Smooth muscle cell (in vitro differentiated cells): ENCODE measurements at regions not wholly inside any gene's neighbourhood (a gene's known extent, or its start where the extent isn't known, plus 50 kb on each side); places are given as distances from the start of the nearest gene placed in this dataset.

Experiments used
- DNase-seq: peaks from one replicate; lab custom pipeline; 2025; ENCODE audit not compliant: unreplicated experiment; lab: John Stamatoyannopoulos, UW
- H2AFZ ChIP-seq: fragments of 200-600 bp; sonication (generic); 2 replicates; pipeline ENCODE4 v1.6.0; 2016; ENCODE audit warnings: antibody characterized with exemption, low read depth, mild to moderate bottlenecking
- H3F3A ChIP-seq: fragments of 200-600 bp; sonication (generic); 2 replicates; pipeline ENCODE4 v1.6.0; 2017; ENCODE audit warnings: antibody characterized with exemption, low read depth
- H3K27ac ChIP-seq: fragments of 200-600 bp; sonication (generic); 2 replicates; pipeline ENCODE4 v1.5.1; 2016; ENCODE audit warnings: low read depth, mild to moderate bottlenecking
- H3K27me3 ChIP-seq: fragments of 200-600 bp; sonication (generic); 2 replicates; pipeline ENCODE4 v1.6.1; 2016; ENCODE audit warnings: low read depth, mild to moderate bottlenecking
- H3K36me3 ChIP-seq: fragments of 200-600 bp; sonication (generic); 2 replicates; pipeline ENCODE4 v1.5.1; 2016; ENCODE audit warnings: low read depth
- H3K4me1 ChIP-seq: fragments of 200-600 bp; sonication (generic); 2 replicates; pipeline ENCODE4 v1.5.1; 2016; ENCODE audit warnings: low read depth
- H3K4me2 ChIP-seq: fragments of 200-600 bp; sonication (generic); 2 replicates; pipeline ENCODE4 v1.6.0; 2016; ENCODE audit warnings: mild to moderate bottlenecking
- H3K4me3 ChIP-seq: fragments of 200-600 bp; sonication (generic); 2 replicates; pipeline ENCODE4 v1.5.1; 2016; ENCODE audit warnings: mild to moderate bottlenecking
- H3K79me2 ChIP-seq: fragments of 200-600 bp; sonication (generic); 2 replicates; pipeline ENCODE4 v1.6.0; 2016; ENCODE audit warnings: low read depth, mild to moderate bottlenecking
- H3K9ac ChIP-seq: fragments of 200-600 bp; sonication (generic); 2 replicates; pipeline ENCODE4 v1.6.0; 2016; ENCODE audit warnings: low read depth
- H3K9me3 ChIP-seq: fragments of 200-600 bp; sonication (generic); replicated peaks from 2 replicates; pipeline ENCODE4 v1.5.1; 2016; ENCODE audit warnings: low read depth
- H4K20me1 ChIP-seq: fragments of 200-600 bp; sonication (generic); 2 replicates; pipeline ENCODE4 v1.6.0; 2016; ENCODE audit warnings: low read depth
- WGBS: methylation state at CpG from one replicate; pipeline ENCODE4 v1.1.7; 2016; ENCODE audit warnings: low lambda C conversion rate; 5-methylcytosine and 5-hydroxymethylcytosine counted together
- TF ChIP-seq, protein P1 (sequence below): fragments of 200-600 bp; sonication (generic); IDR thresholded peaks from 2 replicates; pipeline ENCODE4 v1.5.1; 2017; ENCODE audit warnings: borderline replicate concordance, mild to moderate bottlenecking, antibody characterized with exemption; ENCODE audit not compliant: insufficient read depth, poor library complexity, severe bottlenecking

DNA sequence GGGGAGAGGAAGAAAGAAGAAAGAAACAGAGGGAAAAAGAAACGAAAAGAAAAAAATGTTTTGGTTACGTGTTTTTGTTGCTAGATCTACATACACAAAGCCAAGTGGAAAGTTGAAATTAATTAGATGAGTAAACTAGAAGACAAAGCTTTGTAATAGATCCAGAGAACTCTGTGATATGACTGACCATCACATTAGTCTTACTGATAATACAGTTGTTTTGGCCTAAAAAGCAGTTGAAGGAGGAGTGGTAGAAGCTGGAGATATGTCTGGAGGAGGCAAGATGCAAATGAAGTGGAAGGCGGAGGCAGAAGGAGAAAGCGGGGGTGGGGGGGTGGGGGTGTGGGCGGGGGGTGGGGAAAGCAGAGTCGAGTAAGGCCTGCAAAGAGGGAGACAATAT lies 500.1 kb upstream of the ID4 start:
- no peaks in the 10 kb centered on the region for H3F3A ChIP-seq
- TF ChIP-seq, protein P1, sequence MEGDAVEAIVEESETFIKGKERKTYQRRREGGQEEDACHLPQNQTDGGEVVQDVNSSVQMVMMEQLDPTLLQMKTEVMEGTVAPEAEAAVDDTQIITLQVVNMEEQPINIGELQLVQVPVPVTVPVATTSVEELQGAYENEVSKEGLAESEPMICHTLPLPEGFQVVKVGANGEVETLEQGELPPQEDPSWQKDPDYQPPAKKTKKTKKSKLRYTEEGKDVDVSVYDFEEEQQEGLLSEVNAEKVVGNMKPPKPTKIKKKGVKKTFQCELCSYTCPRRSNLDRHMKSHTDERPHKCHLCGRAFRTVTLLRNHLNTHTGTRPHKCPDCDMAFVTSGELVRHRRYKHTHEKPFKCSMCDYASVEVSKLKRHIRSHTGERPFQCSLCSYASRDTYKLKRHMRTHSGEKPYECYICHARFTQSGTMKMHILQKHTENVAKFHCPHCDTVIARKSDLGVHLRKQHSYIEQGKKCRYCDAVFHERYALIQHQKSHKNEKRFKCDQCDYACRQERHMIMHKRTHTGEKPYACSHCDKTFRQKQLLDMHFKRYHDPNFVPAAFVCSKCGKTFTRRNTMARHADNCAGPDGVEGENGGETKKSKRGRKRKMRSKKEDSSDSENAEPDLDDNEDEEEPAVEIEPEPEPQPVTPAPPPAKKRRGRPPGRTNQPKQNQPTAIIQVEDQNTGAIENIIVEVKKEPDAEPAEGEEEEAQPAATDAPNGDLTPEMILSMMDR: no peak
- H3K4me3 ChIP-seq: no peak overlapping the region
- WGBS: 75% methylated on average over 6 of the region's 6 CpGs
- no peaks in the 10 kb centered on the region for H3K36me3 ChIP-seq
- no peak overlapping the region for H3K27ac ChIP-seq
- no peaks in the 10 kb centered on the region for H3K4me1 ChIP-seq
- no peaks in the 10 kb centered on the region for H3K79me2 ChIP-seq
- DNase-seq: no peak
- no peak overlapping the region for H3K4me2 ChIP-seq
- H3K9ac ChIP-seq: no peak overlapping the region
- no peak overlapping the region for H2AFZ ChIP-seq
- no peaks in the 10 kb centered on the region for H3K27me3 ChIP-seq
- H4K20me1 ChIP-seq: no peaks in the 10 kb centered on the region
- H3K9me3 ChIP-seq: no peaks in the 10 kb centered on the region

DNA sequence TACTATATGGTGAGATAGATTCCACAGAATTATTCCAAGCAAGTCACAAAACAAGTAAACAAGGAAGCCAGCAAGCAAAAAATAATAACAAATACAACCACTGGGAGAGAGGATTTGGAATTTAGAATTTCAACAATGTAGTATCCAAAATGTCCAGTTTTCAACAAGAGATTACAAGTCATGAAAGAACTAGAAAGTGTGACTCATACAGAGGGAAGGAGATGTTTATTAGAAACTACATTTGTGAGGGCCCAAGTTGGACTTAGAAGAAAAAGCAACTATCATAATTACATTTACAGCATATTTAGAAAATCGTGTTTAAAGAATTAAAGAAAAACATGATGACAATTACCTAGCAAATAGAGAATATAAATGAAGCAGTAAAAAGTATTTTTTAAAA lies 494.6 kb upstream of the ID4 start:
- Histone ChIP-seq H3K79me2 (no peaks in the 10 kb centered on the region), H3K9ac (no peak overlapping the region), H3K36me3 (no peaks in the 10 kb centered on the region), H3K4me1 (no peaks in the 10 kb centered on the region), H3K9me3 (no peaks in the 10 kb centered on the region), H3F3A (no peaks in the 10 kb centered on the region), H3K4me2 (no peak overlapping the region), H3K4me3 (no peak overlapping the region), H3K27ac (no peak overlapping the region), H2AFZ (no peak overlapping the region), H3K27me3 (no peaks in the 10 kb centered on the region), H4K20me1 (no peaks in the 10 kb centered on the region)
- WGBS: 78% methylated on average over 1 of the region's 1 CpG
- TF ChIP-seq, protein P1: no peak
- DNase-seq: no peak

DNA sequence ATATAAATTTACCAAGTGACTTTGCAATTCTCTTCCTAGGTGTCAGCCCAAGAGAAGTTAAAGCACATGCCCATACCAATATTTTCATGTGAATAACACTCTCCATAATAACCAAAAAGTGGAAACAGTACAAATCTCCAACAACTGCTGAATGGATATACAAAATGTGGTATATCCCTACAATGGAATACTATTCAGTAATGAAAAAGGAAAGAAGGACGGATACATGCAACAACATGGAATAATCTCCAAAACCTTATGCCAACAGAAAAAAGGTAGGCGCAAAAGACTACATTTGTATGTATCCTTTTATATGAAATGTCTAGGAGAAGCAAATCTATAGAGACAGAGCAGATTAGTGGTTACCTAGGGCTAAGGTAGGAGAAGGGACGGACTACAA lies 487.7 kb upstream of the ID4 start:
- H3K27ac ChIP-seq: no peak overlapping the region
- H3K9me3 ChIP-seq: peaks cover 4% of the 10 kb centered on the region
- no peaks in the 10 kb centered on the region for H3K4me1 ChIP-seq
- H3K4me3 ChIP-seq: no peak overlapping the region
- TF ChIP-seq, protein P1: no peak
- no peak for DNase-seq
- no peak overlapping the region for H2AFZ ChIP-seq
- H3K9ac ChIP-seq: no peak overlapping the region
- no peaks in the 10 kb centered on the region for H3K27me3 ChIP-seq
- no peaks in the 10 kb centered on the region for H4K20me1 ChIP-seq
- H3F3A ChIP-seq: no peaks in the 10 kb centered on the region
- H3K4me2 ChIP-seq: no peak overlapping the region
- H3K36me3 ChIP-seq: no peaks in the 10 kb centered on the region
- 82% methylated on average over 3 of the region's 3 CpGs for WGBS
- no peaks in the 10 kb centered on the region for H3K79me2 ChIP-seq

DNA sequence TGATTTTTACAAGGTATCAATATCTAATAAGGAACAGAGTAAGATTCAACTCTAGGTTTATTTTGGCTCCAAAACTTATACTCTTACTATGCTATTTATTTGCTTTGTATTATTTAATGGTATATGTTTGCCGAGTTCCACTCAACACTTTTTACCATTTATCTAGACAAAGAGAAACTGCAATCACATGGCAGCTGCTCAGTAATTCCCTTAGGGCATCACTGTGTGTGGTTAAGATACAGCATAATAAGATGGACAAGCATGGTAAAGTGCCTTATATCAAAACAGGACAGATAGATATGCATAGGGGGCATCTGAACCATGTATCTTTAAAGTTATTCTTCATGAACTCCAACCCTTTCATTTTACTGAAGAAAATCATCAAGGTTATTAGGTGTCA lies 483.0 kb upstream of the ID4 start:
- Histone ChIP-seq H3K4me1 (no peaks in the 10 kb centered on the region), H3K79me2 (no peaks in the 10 kb centered on the region), H3K4me2 (no peak overlapping the region), H3K9ac (no peak overlapping the region), H2AFZ (no peak overlapping the region), H3K9me3 (peaks cover 4% of the 10 kb centered on the region), H3F3A (no peaks in the 10 kb centered on the region), H3K36me3 (no peaks in the 10 kb centered on the region), H3K4me3 (no peak overlapping the region), H3K27ac (no peak overlapping the region), H4K20me1 (no peaks in the 10 kb centered on the region), H3K27me3 (no peaks in the 10 kb centered on the region)
- TF ChIP-seq, protein P1: no peak
- 82% methylated on average over 1 of the region's 1 CpG for WGBS
- DNase-seq: no peak
